DOHH2 (cell line): ENCODE measurements at regions not wholly inside any gene's neighbourhood (a gene's known extent, or its start where the extent isn't known, plus 50 kb on each side); places are given as distances from the start of the nearest gene placed in this dataset.

Source experiments
- H3F3A ChIP-seq: fragments of 200-600 bp; sonication (generic), shearing (Covaris generic); 2 replicates; pipeline ENCODE4 v1.6.0; 2016; ENCODE audit warnings: antibody characterized with exemption, mild to moderate bottlenecking; ENCODE audit not compliant: control insufficient read depth, insufficient read depth
- H3K27ac ChIP-seq: fragments of 200-600 bp; sonication (generic); 2 replicates; pipeline ENCODE4 v1.5.1; 2014; ENCODE audit warnings: low read depth, mild to moderate bottlenecking, low read length, moderate library complexity
- H3K27me3 ChIP-seq: fragments of 200-600 bp; sonication (generic); 2 replicates; pipeline ENCODE4 v1.6.1; 2014; ENCODE audit warnings: mild to moderate bottlenecking, low read length, mixed read lengths; ENCODE audit not compliant: control insufficient read depth
- H3K36me3 ChIP-seq: fragments of 200-600 bp; sonication (generic); 2 replicates; pipeline ENCODE4 v1.6.1; 2014; ENCODE audit warnings: mild to moderate bottlenecking, low read length, moderate library complexity, mixed read lengths; ENCODE audit not compliant: control insufficient read depth
- H3K4me1 ChIP-seq: fragments of 200-600 bp; sonication (generic); 2 replicates; pipeline ENCODE4 v1.6.1; 2014; ENCODE audit warnings: mild to moderate bottlenecking, low read length, mixed read lengths; ENCODE audit not compliant: control insufficient read depth
- H3K4me2 ChIP-seq: fragments of 200-600 bp; sonication (generic); 2 replicates; pipeline ENCODE4 v1.6.0; 2014; ENCODE audit warnings: mild to moderate bottlenecking, low read length, moderate library complexity
- H3K4me3 ChIP-seq: fragments of 200-600 bp; sonication (generic); 2 replicates; pipeline ENCODE4 v1.5.1; 2014; ENCODE audit warnings: mild to moderate bottlenecking, low read length, mixed read lengths
- H3K79me2 ChIP-seq: fragments of 200-600 bp; sonication (generic); 2 replicates; pipeline ENCODE4 v1.6.1; 2014; ENCODE audit warnings: mild to moderate bottlenecking, low read length, mixed read lengths; ENCODE audit not compliant: control insufficient read depth
- H3K9me2 ChIP-seq: fragments of 200-600 bp; sonication (generic); replicated peaks from 2 replicates; pipeline ENCODE4 v1.6.1; 2014; ENCODE audit warnings: mild to moderate bottlenecking, low read length, mixed read lengths; ENCODE audit not compliant: control insufficient read depth
- H3K9me3 ChIP-seq: fragments of 200-600 bp; sonication (generic); 2 replicates; pipeline ENCODE4 v1.6.1; 2014; ENCODE audit warnings: antibody characterized with exemption, low read length, mixed read lengths; ENCODE audit not compliant: control insufficient read depth, insufficient read depth
- H4K20me1 ChIP-seq: fragments of 200-600 bp; sonication (generic); 2 replicates; pipeline ENCODE4 v1.6.0; 2014; ENCODE audit warnings: low read depth, mild to moderate bottlenecking, antibody characterized with exemption, low read length, moderate library complexity; ENCODE audit not compliant: control insufficient read depth, insufficient read depth
- EZH2phosphoT487 ChIP-seq: fragments of 200-600 bp; sonication (generic); IDR thresholded peaks from 2 replicates; pipeline ENCODE4 v1.6.1; 2017; ENCODE audit warnings: borderline replicate concordance, mild to moderate bottlenecking, antibody characterized with exemption, low read length, moderate library complexity, mixed read lengths
- TF ChIP-seq, protein P1 (sequence below): fragments of 200-600 bp; sonication (generic); IDR thresholded peaks from one replicate; pipeline ENCODE4 v1.5.1; 2014; ENCODE audit warnings: antibody characterized with exemption, mild to moderate bottlenecking, low read depth, low read length; ENCODE audit not compliant: poor library complexity, severe bottlenecking

DNA sequence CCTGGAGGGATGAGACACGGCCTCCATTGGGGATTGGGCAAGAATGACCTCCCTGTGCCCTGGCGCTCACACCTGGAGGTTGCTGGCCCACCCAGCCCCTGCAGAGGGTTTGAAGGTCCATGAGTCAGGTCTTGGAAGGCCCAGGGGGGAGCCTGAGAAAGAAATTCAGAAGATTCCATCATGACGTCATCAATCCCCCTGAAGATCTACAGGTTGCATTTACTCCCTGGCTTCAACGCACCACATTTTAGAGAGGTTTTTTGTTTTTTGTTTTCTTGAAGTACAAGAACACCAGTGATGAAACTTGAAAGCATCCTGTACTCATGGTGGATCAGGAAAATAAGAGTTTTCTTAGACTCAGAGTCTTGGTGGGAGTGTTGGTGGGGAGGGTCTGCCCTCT is 82.4 kb upstream of the SLC25A33 start:
- no peaks in the 10 kb centered on the region for H3K9me3 ChIP-seq
- TF ChIP-seq, protein P1, sequence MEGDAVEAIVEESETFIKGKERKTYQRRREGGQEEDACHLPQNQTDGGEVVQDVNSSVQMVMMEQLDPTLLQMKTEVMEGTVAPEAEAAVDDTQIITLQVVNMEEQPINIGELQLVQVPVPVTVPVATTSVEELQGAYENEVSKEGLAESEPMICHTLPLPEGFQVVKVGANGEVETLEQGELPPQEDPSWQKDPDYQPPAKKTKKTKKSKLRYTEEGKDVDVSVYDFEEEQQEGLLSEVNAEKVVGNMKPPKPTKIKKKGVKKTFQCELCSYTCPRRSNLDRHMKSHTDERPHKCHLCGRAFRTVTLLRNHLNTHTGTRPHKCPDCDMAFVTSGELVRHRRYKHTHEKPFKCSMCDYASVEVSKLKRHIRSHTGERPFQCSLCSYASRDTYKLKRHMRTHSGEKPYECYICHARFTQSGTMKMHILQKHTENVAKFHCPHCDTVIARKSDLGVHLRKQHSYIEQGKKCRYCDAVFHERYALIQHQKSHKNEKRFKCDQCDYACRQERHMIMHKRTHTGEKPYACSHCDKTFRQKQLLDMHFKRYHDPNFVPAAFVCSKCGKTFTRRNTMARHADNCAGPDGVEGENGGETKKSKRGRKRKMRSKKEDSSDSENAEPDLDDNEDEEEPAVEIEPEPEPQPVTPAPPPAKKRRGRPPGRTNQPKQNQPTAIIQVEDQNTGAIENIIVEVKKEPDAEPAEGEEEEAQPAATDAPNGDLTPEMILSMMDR: no peak
- TF ChIP-seq EZH2phosphoT487: no peak
- no peak overlapping the region for H3K27ac ChIP-seq
- H3K9me2 ChIP-seq: no peaks in the 10 kb centered on the region
- H3K4me2 ChIP-seq: no peak overlapping the region
- H3K79me2 ChIP-seq: no peaks in the 10 kb centered on the region
- 0 out of 2 replicates have a peak, but pooled peaks cover 2% of the 10 kb centered on the region for H3K27me3 ChIP-seq
- H3K4me3 ChIP-seq: no peak overlapping the region
- H3K4me1 ChIP-seq: peaks cover 21% of the 10 kb centered on the region
- H3K36me3 ChIP-seq: no peaks in the 10 kb centered on the region
- H3F3A ChIP-seq: no peaks in the 10 kb centered on the region
- H4K20me1 ChIP-seq: no peaks in the 10 kb centered on the region

DNA sequence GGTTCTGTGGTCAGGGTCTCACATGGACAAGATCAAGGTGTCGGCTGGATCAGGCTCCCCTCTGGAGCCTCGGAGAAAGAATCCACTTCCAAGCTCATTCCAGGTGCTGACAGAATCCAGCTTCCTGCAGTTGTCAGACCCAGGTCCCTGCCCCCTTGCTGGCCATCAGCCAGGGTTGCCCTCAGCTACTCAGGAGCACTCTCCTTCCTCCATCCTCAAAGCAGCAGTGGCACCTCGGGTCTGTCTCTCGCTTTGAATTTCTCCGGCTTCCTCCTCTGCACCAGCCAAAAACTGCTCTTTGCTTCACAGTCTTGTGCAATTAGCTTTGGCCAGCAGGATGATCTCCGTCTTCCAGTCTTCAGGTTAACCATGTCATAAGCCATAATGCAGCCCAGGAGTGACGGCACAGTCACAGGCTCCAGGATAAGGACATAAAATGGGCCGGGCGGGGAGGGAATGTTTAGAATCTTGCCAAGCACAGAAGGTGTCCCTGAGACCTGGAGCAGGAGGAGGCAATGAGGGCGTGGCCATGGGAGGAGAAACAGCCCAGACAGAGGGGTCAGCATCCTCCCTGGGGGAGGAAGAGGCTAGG is 79.4 kb upstream of the SLC25A33 start:
- no peak overlapping the region for H3K27ac ChIP-seq
- 0 out of 2 replicates have a peak, but pooled peaks cover 2% of the 10 kb centered on the region for H3K27me3 ChIP-seq
- H3K79me2 ChIP-seq: no peaks in the 10 kb centered on the region
- no peaks in the 10 kb centered on the region for H3K9me2 ChIP-seq
- peaks cover 9% of the 10 kb centered on the region for H3K4me1 ChIP-seq
- H3F3A ChIP-seq: no peaks in the 10 kb centered on the region
- TF ChIP-seq, protein P1: no peak
- TF ChIP-seq EZH2phosphoT487: no peak
- no peaks in the 10 kb centered on the region for H3K36me3 ChIP-seq
- no peak overlapping the region for H3K4me3 ChIP-seq
- no peaks in the 10 kb centered on the region for H4K20me1 ChIP-seq
- H3K9me3 ChIP-seq: no peaks in the 10 kb centered on the region
- no peak overlapping the region for H3K4me2 ChIP-seq

DNA sequence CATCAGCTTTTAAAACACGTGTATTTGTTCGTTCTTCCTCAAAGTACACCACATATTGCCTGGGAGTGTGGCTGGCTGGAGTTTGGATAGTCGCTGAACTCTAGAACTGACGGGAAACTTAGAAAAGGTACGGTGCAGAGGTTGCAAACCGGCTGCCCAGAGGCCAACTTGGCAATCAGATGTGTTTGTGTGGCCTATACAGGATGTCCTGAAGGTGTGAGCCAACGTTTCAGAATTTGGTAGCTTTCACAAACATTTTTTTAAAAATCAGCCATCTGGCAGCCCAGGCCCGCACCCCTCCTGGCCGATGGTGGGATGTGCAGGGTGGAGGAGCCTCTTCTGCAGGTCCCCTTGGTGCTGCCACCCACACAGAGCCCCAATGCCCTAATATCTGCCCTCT is 73.6 kb upstream of the SLC25A33 start:
- Histone ChIP-seq H3K36me3 (no peaks in the 10 kb centered on the region), H3K4me2 (no peak overlapping the region), H3F3A (no peaks in the 10 kb centered on the region), H4K20me1 (no peaks in the 10 kb centered on the region), H3K9me3 (no peaks in the 10 kb centered on the region), H3K4me3 (no peak overlapping the region), H3K79me2 (no peaks in the 10 kb centered on the region), H3K27ac (no peak overlapping the region), H3K27me3 (no peaks in the 10 kb centered on the region; the same call in 1 of the 2 replicates), H3K4me1 (no peaks in the 10 kb centered on the region), H3K9me2 (no peaks in the 10 kb centered on the region)
- TF ChIP-seq, protein P1: no peak
